HL-60/S4 treated with retinoic acid at 250 ng/mL for 4 days and 3 days (cell line): ENCODE measurements at regions not wholly inside any gene's neighbourhood (a gene's known extent, or its start where the extent isn't known, plus 50 kb on each side); places are given as distances from the start of the nearest gene placed in this dataset.
"Not testable (repeated sequence)": the region's sequence is repeated elsewhere in the genome, so short reads cannot be mapped to it uniquely, and the experiment has no call there.

Experiments
- in situ Hi-C: fragments of 300-500 bp; cut with MboI; formaldehyde crosslinking; loops from 2 replicates; pipeline ENCODE4 v1.7.0; 2022; ENCODE audit warnings: low sequenced_read_pairs

DNA sequence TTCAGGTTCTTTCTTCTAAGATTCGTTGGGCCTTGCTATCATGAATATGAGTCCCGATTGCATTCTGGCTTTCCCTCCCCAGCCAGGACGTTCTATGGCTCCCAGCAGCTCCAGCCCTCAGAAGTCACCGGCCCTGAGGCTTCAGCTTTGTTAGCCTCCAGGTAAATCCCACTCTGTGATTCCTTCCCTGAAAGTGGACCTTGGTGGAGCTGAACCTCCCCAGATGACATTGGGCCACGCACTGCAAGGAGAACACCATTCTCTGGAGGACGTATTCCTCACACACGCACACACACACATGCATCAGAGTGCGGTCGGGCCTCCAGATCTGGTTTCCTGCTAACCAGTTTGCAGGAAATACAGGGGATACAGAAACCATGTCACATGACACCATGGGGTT, 487.3 kb upstream of the CDH4 start:
- in situ Hi-C loops, result no loop called here

GRCh38 chr20:60765821-60766403, 486.1 kb upstream of the CDH4 start:
- in situ Hi-C loops, result no loop called here

GRCh38 chr20:60768216-60768615, 483.8 kb upstream of the CDH4 start:
- in situ Hi-C loops, result no loop called here

- in situ Hi-C loops, result no loop called here
Observed at GRCh38 chr20:60780388-60781025, 471.6 kb upstream of the CDH4 start.

DNA sequence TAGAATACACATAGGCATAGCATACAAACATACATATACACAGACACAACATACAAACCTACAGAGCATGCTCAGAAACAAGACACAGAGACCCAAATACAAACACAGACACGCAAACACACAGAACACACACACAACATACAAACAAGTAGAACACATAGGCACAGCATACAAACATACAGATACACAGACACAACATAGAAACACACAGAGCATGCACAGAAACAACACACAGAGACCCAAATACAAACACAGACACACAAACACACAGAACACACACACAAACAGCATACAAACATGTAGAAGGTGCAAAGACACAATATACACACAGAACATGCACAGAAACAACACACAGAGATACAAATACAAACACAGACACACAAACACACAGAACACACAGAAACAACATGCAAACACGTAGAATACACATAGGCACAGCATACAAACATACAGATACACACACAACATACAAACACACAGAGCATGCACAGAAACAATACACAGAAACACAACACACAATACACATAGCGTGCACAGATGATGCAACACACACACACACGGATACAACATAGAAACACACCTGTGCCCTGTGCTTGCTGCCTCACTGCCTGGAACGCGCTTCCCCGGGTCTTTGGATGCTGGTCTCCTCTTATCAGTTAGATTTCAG, 469.0 kb upstream of the CDH4 start:
- in situ Hi-C loops, result no loop called here

GRCh38 chr20:60785301-60785700, 466.8 kb upstream of the CDH4 start:
- in situ Hi-C loops, result no loop called here

GRCh38 chr20:60785785-60786184, 466.3 kb upstream of the CDH4 start:
- in situ Hi-C loops, result no loop called here

DNA sequence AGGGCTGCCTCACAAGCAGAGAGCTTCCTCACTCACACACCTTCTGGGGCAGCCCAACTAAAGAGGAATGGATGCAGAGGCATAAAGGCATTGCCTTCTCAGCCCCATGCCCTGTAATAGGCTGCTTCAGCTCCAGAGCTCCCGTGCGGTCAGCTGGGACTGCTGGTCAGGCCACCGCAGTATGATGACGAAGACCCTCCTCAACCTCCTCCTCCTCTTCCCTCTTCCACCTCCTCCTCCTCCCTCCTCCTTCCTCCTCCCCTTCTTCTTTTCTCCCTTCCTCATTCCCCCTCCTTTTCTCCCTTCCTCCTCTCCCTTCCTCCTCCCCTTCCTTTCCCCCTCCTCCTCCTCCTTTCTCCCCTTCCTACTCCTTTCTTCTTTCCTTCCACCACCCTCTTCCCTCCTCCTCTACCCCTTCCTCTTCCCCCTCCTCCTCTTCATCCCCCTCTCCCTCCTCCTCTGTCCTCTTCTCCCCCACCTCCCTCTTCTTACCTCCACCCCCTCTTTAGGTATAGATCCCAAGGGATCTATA, 465.3 kb upstream of the CDH4 start:
- in situ Hi-C loops, result no loop called here

- in situ Hi-C loops, result no loop called here
Observed at GRCh38 chr20:60787276-60787675, 464.8 kb upstream of the CDH4 start.

DNA sequence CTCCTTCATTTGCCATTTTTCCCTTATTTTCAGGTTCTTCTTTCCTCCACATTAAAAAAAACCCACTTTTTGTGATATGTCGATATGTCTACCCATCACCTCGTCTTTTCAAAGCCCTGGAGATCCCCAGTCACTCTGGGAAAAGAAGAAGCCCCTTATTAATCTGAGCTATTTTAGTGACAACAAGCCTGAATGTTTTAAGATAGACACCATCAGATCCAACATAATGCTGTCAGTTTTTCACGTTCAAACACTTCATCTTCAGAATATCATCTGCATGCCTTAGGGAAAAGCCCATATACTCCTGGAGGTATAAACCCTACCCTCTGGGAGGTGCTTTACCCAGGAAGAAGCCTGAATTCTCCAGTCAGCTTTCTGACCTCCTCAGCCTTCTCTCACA, 464.0 kb upstream of the CDH4 start:
- in situ Hi-C loops, result no loop called here

- in situ Hi-C loops, result no loop called here
Observed at GRCh38 chr20:60789399-60789798, 462.7 kb upstream of the CDH4 start.

GRCh38 chr20:60790339-60790738, 461.7 kb upstream of the CDH4 start:
- in situ Hi-C loops, result not testable (repeated sequence)

DNA sequence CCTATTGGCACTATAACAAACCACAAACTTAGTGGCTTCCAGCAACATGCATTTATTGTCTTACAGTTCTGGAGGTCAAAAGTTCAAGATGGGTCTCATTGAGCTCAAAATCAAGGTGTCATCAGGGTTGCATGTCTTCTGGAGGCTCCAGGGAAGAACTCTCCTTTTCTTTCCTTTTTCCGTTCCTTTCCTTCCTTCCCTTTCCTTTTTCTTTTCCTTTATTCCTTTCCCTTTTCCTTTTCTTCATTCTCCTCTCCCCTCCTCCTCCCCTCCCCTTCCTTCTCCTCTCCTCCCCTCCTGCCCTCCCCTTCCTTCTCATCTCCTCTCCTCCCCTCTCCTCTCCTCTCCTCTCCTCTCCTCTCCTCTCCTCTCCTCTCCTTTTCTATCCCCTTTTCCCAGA, 460.2 kb upstream of the CDH4 start:
- in situ Hi-C loops, result no loop called here

GRCh38 chr20:60792941-60793340, 459.1 kb upstream of the CDH4 start:
- in situ Hi-C loops, result no loop called here

GRCh38 chr20:60794674-60795073, 457.4 kb upstream of the CDH4 start:
- in situ Hi-C loops, result no loop called here

DNA sequence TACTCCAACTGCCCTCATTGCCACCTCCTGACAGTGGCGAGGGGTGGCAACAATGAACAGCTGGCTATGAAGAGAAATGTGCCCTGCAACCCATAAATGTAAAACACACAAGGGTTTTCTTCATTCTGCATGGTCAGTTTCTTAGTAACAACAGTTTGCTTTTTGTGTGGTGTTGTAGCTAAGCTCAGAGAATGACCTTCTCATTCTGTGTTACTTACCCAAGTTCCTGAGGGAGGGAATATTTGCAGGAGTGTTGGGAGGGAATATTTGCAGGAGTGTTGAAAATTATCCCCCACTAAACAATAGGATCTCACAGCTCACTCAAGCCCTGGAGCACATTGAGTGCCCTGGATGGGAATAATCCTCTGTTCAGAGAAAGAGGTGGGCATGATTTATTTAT, 456.4 kb upstream of the CDH4 start:
- in situ Hi-C loops, result no loop called here

DNA sequence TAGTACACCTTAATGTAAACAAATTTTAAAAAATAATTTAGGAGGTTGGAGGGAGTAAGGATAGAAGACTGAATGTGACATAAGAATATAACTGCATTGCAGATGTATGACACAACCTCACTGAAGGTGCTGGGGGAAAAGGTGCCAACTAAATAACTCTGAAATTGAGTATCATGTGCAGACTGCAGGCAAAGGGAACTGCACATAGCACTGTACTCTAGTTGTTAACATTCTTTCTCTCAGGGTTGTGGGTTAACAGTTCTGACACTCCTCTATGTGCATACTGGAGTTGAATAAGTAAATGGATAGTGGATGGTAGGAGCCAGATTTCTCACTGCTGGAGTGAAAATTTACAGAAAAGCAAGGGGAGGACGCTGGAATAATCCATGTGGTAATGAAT, 451.9 kb upstream of the CDH4 start:
- in situ Hi-C loops, result no loop called here

DNA sequence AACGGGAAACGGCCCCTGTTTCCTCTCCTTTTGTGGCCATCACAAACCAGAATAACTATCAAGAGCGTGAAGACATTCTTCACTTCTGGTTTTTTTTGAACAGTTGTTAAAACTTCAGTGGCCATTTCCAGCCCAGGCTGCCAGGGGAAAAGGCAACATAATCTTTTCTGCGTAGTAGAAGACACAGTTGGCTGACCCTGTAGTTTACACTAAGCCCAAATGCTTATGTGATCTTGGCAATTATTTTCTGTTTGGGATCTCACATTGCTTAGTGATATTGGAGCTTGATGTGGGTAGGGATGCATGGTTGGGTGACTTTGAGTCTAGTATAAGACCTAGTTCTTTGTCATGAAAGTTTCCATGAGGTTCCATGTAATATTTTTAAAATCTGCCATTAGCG, 449.4 kb upstream of the CDH4 start:
- in situ Hi-C loops, result no loop called here

- in situ Hi-C loops, result no loop called here
Observed at GRCh38 chr20:60803335-60804055, 448.6 kb upstream of the CDH4 start.

- in situ Hi-C loops, result no loop called here
Observed at GRCh38 chr20:60804240-60804917, 447.7 kb upstream of the CDH4 start.
